ENCODE measurements at regions not wholly inside any gene's neighbourhood (a gene's known extent, or its start where the extent isn't known, plus 50 kb on each side); places are given as distances from the start of the nearest gene placed in this dataset.

DNA sequence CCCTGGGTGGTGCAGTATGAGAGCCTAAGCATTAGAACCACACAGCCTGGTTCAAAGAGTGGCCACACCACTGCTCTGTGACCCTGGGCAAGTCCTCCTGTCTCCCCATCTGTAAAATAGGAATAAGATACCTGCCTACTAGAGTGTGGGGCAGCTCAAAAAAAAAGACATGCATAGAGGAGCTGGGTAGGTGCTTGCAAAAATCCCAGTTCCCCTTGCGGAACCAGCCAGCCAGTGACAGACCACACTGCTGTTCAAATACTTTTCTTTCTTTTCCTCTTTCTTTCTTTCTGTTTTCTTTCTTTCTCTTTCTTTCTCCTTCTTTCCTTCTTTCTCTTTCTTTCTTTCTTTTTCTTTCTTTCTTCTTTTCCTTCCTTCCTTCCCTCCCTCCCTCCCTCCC, 63.0 kb upstream of the TRIM2 start:
- no peak for DNase-seq

DNA sequence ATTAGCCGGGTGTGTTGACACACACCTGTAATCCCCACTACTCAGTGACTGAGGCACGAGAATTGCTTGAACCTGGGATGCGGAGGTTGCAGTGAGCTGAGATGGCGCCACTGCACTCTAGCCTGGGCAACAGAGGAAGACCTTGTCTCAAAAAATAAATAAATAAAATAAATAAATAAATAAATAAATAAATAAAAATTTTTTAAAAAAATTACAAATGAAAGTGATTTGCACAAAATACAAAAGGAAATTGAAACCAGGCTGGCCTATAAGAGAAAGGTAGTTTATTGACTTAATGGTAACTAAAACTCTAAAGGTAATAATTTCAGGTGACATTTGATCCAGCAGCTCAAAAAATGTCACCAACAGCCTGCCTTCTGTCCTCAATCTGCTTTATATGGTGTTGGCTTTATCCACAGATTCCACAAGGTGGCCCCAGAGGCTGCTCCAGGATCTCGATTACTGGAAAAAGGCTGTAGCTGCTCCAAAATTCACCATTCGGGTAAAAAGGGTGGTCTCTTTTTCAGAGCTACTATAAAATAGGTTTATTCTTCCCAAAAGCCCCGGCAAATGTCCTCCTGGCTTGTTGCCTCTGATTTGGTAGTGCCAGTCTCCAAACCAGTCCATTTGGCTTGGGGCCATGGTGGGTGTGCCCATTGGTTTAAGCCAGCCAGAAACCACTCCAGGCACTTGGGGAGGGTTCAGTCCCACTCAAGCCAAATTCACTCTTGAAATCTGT, 61.4 kb upstream of the TRIM2 start:
- peak; percentile 61 to 66 for DNase-seq

DNA sequence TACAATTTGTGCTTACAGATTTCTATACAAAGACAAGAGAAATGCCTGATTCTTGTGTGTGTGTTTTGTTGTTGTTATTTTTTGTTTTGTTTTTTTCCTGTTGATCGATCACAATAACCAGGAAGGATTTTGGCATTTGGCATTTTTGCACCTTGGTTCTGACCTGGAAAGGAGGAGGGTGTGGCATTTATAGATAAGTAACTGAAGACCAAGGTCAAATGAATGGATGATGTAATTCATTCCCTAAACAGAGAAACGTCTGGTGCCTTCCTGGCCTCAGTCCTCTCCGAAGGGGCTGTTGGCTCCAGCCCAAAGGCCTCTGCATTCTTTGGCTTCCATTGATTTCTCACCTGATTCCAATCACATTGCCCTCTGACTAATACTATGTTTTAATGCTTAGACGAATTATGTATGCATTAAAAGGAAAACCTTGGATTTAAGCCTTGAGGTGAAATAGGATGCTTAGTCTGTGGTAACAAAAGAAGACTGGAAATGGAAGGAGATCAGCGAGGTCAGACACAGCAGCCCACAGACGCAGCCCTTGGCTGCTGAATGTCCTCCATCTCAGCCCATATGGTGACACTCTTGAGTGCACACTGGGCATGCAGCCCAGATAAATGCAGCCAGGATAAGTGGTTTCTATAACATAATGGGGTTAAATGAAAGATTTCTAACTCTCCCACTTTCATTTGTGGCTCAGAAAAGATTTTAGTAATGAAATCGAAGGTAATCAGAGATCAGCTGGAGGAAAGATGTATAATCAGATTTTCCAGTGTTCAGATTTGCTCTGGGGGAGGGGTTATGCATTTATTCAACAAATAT, 60.5 kb upstream of the TRIM2 start:
- no peak for DNase-seq

DNA sequence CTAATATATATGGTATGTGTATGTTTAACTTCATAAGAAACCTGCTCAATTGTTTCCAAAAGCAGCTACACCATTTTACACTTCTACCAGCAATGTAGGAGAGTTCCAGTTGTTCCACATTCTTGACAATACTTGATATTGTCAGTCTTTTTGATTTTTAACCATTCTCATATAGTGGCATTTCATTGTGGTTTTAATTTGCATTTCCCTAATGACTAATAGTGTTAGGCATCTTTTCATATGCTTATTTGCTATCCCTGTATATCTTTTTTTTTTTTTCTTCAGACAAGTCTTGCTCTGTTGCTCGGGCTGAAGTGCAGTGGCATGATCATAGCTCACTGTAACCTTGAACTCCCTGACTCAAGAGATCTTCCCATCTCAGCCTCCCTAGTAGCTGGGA, 58.2 kb upstream of the TRIM2 start:
- no peak for DNase-seq

DNA sequence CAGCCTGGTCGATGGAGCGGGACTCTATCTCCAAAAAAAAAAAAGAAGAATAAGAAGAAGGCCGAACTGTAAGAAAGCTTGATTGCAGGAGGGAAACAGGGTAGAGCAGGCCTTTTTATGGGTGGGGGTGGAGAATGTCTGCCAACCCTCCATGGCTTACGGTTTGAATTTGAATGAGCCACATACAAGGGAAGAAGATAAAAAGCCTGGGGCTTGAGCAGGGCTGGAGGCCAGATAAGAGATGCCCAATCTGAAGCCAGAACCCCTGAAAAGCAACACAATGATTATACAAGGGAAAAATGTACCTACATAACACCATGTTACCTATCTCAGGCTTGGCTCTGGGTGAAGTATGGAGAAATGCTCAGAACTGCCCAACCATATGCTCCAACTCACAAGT, 57.3 kb upstream of the TRIM2 start:
- DNase-seq: no peak

DNA sequence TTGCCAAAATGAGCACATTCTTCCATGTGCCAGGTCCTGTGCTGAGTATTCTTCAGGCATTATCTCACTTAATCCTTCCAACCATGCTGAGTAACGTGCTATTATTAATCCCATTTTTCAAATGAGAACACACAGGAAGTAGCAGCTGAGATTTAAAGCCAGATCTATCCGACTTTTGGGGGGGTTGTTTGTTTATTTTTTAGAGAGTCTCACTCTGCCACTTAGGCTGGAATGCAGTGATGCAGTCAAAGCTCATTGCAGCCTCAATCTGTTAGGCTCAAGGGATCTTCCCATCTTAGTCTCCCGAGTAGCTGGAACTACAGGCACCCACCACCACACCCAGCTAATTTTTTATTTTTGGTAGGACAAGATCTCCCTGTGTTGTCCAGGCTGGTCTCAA, 55.5 kb upstream of the TRIM2 start:
- no peak for DNase-seq

DNA sequence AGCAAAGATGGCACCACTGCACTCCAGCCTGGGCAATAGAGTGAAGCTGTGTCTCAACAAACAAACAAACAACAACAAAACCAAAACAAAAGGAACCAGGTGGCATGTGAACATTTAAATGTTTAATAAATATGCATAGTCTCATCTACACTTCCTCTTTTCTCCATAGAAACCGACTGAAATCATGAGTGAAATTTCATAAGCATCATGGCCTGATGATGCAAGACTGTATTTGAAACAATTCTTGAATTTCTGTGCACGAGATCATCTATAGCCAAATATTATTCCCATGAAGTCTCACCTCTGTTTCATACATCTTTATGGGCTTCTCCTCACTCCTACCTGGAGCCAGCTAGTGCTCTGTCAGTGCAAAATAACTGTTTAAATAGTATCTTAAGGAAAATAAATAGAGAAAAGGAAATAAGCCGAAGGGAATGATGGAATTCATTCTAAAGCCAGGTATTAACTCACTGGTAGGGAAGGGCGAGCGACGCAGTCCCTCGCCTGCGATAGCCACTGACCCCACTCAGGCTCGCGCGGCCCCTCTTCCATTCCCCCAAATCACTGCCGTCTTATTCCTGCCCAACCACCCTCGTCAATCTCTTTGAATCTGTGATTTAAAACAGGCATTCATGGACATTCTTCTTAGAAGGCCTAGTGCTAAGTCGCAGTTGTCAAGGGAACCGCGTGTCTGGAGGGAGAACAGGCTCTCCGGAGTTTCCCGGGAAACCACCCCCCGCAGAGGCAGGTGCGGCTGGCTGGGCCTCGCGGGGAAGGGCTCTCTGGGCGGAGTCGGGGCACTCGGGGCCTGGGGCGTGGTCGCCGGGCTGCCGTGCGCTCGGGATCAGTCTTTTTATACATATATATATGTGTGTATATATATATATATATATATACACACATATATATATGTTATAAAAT, 52.4 kb upstream of the TRIM2 start:
- peak; percentile 83 to 85 for DNase-seq

DNA sequence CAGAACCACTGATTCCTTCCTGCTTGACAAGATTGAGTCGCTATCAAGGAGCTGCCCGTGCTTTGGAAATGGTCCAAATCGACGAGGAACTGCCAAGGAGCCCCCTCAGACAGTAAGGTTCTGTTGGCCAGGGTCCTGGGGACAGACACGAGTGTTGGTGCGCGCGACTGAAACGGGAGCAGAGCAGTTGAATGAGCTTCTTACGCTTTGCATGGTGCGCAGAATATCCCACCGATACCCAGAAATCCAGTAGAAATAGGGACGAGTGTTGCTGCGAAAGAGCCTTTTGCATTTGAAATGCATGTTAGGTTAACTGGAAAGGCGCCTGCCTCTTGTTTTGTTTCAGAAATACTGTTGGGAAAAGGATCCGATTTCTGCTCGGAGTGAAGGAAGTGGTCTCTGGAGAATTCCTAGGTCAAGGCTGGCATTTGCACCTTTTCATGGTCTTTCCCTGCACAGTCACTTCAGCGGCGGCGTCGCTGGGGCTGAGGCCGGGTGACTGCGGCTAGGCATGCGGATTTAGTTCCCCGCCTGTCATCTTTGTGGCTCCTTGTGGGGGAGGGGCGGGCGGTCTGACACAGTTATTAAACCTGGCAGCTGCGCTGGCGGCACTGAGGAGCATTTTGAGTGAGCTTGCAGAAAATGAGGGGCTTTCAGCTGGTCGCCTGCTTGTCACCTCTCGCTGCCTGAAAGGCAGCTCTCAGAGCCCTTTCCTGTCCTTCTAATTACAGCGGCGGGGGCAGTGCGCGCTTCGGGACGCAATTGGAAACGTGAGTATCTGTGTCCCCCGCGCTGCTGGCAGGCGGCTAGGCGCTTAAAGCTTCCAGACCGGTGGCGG, 51.5 kb upstream of the TRIM2 start:
- DNase-seq: peak in 1 of 2 experiments; percentile 12

DNA sequence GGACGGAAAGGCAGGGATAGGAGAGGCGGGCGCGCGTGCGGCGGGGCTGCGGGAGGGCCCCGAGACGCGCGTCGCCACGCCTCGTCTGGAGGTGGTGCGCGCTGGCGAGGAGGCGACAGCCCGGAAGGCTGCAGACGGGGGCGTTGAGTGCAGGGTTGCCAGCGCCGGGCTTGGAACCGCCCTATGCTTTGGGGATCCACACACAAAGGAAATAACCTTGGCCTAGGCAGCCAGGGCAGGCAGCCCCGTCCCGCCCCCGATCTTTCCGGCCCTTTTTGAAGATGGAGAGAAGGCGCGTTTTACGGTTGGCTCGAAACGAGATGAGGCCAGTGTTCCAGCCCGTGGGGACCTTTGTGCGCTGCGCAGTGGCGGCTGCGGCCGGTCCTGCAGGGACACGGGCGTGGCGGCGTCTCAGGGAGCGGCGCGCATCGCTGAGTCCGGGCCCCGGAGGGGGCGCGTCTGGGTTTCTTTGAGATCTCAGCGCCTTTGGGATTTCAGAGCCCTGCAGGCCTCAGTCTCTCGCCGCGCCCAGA, 50.8 kb upstream of the TRIM2 start:
- peak in 1 of 2 experiments; percentile 5 for DNase-seq

DNA sequence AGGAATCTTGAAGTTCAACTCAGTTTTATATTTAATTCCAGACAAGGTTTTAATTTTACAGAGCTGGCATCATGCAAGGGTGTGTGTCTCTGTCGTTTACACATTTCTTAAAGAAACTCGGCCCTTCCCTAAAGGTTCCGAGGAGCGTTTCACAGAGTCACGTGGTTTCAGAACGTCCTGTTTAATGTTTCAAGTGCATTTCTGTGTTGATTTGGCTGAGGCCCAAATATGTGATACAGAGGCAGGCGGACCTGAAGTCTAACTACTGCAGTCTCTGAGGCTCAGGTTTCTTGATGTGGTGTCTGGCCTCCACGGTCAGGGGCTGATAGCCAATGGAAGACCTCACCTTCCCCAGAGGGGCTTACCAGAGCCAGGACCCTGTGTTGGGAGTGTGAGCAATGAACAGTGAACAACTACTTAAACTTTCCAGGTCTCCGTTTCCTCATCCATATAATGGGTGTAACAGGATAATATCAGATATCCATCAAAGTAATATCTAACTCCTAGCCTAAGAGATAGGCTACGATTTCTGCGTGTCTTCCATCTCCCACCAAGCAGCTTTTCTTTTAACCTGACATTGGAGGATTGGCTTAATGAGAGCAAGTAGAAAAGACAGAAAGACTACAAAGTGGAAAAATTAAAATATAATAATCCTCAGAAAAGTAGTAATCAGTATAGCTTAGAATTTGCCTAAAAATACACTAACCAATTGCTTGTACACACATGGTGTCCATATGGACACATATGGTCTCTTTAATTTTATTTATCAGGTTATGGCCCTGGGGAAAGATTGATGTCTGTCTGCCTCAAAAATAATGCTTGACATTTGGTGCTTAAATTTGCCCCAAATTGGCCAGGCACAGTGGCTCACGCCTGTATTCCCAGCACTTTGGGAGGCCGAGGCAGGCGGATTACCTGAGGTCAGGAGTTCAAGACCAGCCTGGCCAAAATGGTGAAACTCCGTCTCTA, 50.0 kb upstream of the TRIM2 start:
- no peak for DNase-seq
